ENCODE measurements at regions not wholly inside any gene's neighbourhood (a gene's known extent, or its start where the extent isn't known, plus 50 kb on each side); places are given as distances from the start of the nearest gene placed in this dataset.

GRCh38 chr4:24091639-24092233 lies 201.9 kb upstream of the PPARGC1A start:
- Mint-ChIP-seq H3K27me3 (no peaks in the 10 kb centered on the region), H3K9me3 (no peaks in the 10 kb centered on the region), H3K4me1 (no peaks in the 10 kb centered on the region), H3K27ac (no peak overlapping the region), H3K4me3 (no peak overlapping the region), H3K36me3 (ENCODE audit: low read depth) (no peaks in the 10 kb centered on the region)
- DNase-seq (no peak), ATAC-seq (no peak)

GRCh38 chr4:24089851-24090534 lies 200.1 kb upstream of the PPARGC1A start:
- H3K9me3 Mint-ChIP-seq, result no peaks in the 10 kb centered on the region
- H3K36me3 Mint-ChIP-seq (ENCODE audit: low read depth), result no peaks in the 10 kb centered on the region
- no peaks in the 10 kb centered on the region for H3K4me1 Mint-ChIP-seq
- no peak overlapping the region for H3K4me3 Mint-ChIP-seq
- H3K27me3 Mint-ChIP-seq, result no peaks in the 10 kb centered on the region
- no peak for ATAC-seq
- DNase-seq, result no peak
- no peak overlapping the region for H3K27ac Mint-ChIP-seq

GRCh38 chr4:24080871-24081270 lies 191.0 kb upstream of the PPARGC1A start:
- no peaks in the 10 kb centered on the region for H3K9me3 Mint-ChIP-seq
- DNase-seq (no peak), ATAC-seq (no peak)
- H3K27ac Mint-ChIP-seq, result no peak overlapping the region
- H3K4me1 Mint-ChIP-seq, result no peaks in the 10 kb centered on the region
- no peaks in the 10 kb centered on the region for H3K27me3 Mint-ChIP-seq
- no peak overlapping the region for H3K4me3 Mint-ChIP-seq
- no peaks in the 10 kb centered on the region for H3K36me3 Mint-ChIP-seq (ENCODE audit: low read depth)

- no peaks in the 10 kb centered on the region for H3K36me3 Mint-ChIP-seq (ENCODE audit: low read depth)
- no peak for DNase-seq
- H3K9me3 Mint-ChIP-seq, result peaks cover 3% of the 10 kb centered on the region
- no peaks in the 10 kb centered on the region for H3K27me3 Mint-ChIP-seq
- no peak overlapping the region for H3K4me3 Mint-ChIP-seq
- no peak overlapping the region for H3K27ac Mint-ChIP-seq
- no peak for ATAC-seq
- H3K4me1 Mint-ChIP-seq, result no peaks in the 10 kb centered on the region
Observed at GRCh38 chr4:24078347-24078962, 188.6 kb upstream of the PPARGC1A start.

- no peak overlapping the region for H3K4me3 Mint-ChIP-seq
- no peaks in the 10 kb centered on the region for H3K4me1 Mint-ChIP-seq
- H3K27ac Mint-ChIP-seq, result no peak overlapping the region
- no peaks in the 10 kb centered on the region for H3K36me3 Mint-ChIP-seq (ENCODE audit: low read depth)
- H3K27me3 Mint-ChIP-seq, result no peaks in the 10 kb centered on the region
- DNase-seq (no peak), ATAC-seq (no peak)
- H3K9me3 Mint-ChIP-seq, result peaks cover 3% of the 10 kb centered on the region
Observed at GRCh38 chr4:24076811-24077210, 187.0 kb upstream of the PPARGC1A start.

GRCh38 chr4:24073948-24074347 lies 184.1 kb upstream of the PPARGC1A start:
- Mint-ChIP-seq H3K9me3 (peaks cover 3% of the 10 kb centered on the region), H3K27ac (no peak overlapping the region), H3K4me3 (no peak overlapping the region), H3K4me1 (no peaks in the 10 kb centered on the region), H3K36me3 (ENCODE audit: low read depth) (no peaks in the 10 kb centered on the region), H3K27me3 (no peaks in the 10 kb centered on the region)
- ATAC-seq (no peak), DNase-seq (no peak)

- H3K36me3 Mint-ChIP-seq (ENCODE audit: low read depth), result no peaks in the 10 kb centered on the region
- H3K27ac Mint-ChIP-seq, result no peak overlapping the region
- DNase-seq (no peak), ATAC-seq (no peak)
- no peaks in the 10 kb centered on the region for H3K4me1 Mint-ChIP-seq
- H3K27me3 Mint-ChIP-seq, result no peaks in the 10 kb centered on the region
- peaks cover 3% of the 10 kb centered on the region for H3K9me3 Mint-ChIP-seq
- no peak overlapping the region for H3K4me3 Mint-ChIP-seq
Observed at GRCh38 chr4:24071612-24072372, 181.9 kb upstream of the PPARGC1A start.

GRCh38 chr4:24070117-24070516 lies 180.3 kb upstream of the PPARGC1A start:
- Mint-ChIP-seq H3K4me3 (no peak overlapping the region), H3K27ac (no peak overlapping the region), H3K27me3 (no peaks in the 10 kb centered on the region), H3K36me3 (ENCODE audit: low read depth) (no peaks in the 10 kb centered on the region), H3K9me3 (no peaks in the 10 kb centered on the region), H3K4me1 (no peaks in the 10 kb centered on the region)
- DNase-seq (no peak), ATAC-seq (no peak)

- Mint-ChIP-seq H3K36me3 (ENCODE audit: low read depth) (no peaks in the 10 kb centered on the region), H3K4me3 (no peak overlapping the region), H3K27me3 (no peaks in the 10 kb centered on the region), H3K9me3 (peaks cover 3% of the 10 kb centered on the region), H3K4me1 (no peaks in the 10 kb centered on the region), H3K27ac (no peak overlapping the region)
- ATAC-seq (no peak), DNase-seq (no peak)
Observed at GRCh38 chr4:24067367-24068193, 177.7 kb upstream of the PPARGC1A start.

GRCh38 chr4:24065974-24066373 lies 176.1 kb upstream of the PPARGC1A start:
- H3K4me3 Mint-ChIP-seq, result no peak overlapping the region
- no peaks in the 10 kb centered on the region for H3K27me3 Mint-ChIP-seq
- H3K27ac Mint-ChIP-seq, result no peak overlapping the region
- no peaks in the 10 kb centered on the region for H3K4me1 Mint-ChIP-seq
- H3K36me3 Mint-ChIP-seq (ENCODE audit: low read depth), result no peaks in the 10 kb centered on the region
- DNase-seq (no peak), ATAC-seq (no peak)
- peaks cover 3% of the 10 kb centered on the region for H3K9me3 Mint-ChIP-seq

- ATAC-seq (no peak), DNase-seq (no peak)
- no peaks in the 10 kb centered on the region for H3K4me1 Mint-ChIP-seq
- H3K36me3 Mint-ChIP-seq (ENCODE audit: low read depth), result no peaks in the 10 kb centered on the region
- H3K27me3 Mint-ChIP-seq, result no peaks in the 10 kb centered on the region
- no peak overlapping the region for H3K4me3 Mint-ChIP-seq
- no peak overlapping the region for H3K27ac Mint-ChIP-seq
- peaks cover 3% of the 10 kb centered on the region for H3K9me3 Mint-ChIP-seq
Observed at GRCh38 chr4:24063731-24064130, 173.9 kb upstream of the PPARGC1A start.

GRCh38 chr4:24060932-24061331 lies 171.1 kb upstream of the PPARGC1A start:
- no peak overlapping the region for H3K27ac Mint-ChIP-seq
- no peak overlapping the region for H3K4me3 Mint-ChIP-seq
- no peaks in the 10 kb centered on the region for H3K36me3 Mint-ChIP-seq (ENCODE audit: low read depth)
- no peak for ATAC-seq
- H3K9me3 Mint-ChIP-seq, result peaks cover 6% of the 10 kb centered on the region
- H3K27me3 Mint-ChIP-seq, result no peaks in the 10 kb centered on the region
- no peaks in the 10 kb centered on the region for H3K4me1 Mint-ChIP-seq
- DNase-seq, result no peak

GRCh38 chr4:24059839-24060238 lies 170.0 kb upstream of the PPARGC1A start:
- no peaks in the 10 kb centered on the region for H3K27me3 Mint-ChIP-seq

GRCh38 chr4:24057915-24058559 lies 168.2 kb upstream of the PPARGC1A start:
- Mint-ChIP-seq H3K27me3 (no peaks in the 10 kb centered on the region), H3K4me1 (no peaks in the 10 kb centered on the region), H3K36me3 (ENCODE audit: low read depth) (no peaks in the 10 kb centered on the region), H3K9me3 (peaks cover 6% of the 10 kb centered on the region), H3K27ac (no peak overlapping the region), H3K4me3 (no peak overlapping the region)
- no peak for DNase-seq
- no peak for ATAC-seq

More at GRCh38 chr4:24059839-24060238, 170.0 kb upstream of the PPARGC1A start:
- peaks cover 6% of the 10 kb centered on the region for H3K9me3 Mint-ChIP-seq
- H3K4me3 Mint-ChIP-seq, result no peak overlapping the region
- no peak overlapping the region for H3K27ac Mint-ChIP-seq
- ATAC-seq (no peak), DNase-seq (no peak)
- H3K4me1 Mint-ChIP-seq, result no peaks in the 10 kb centered on the region
- no peaks in the 10 kb centered on the region for H3K36me3 Mint-ChIP-seq (ENCODE audit: low read depth)

Measured in activated naive CD8-positive, alpha-beta T cell treated with anti-CD3 and anti-CD28 coated beads, Interleukin-2, amount 50 U/mL, for 24 hours (primary cell).